GM12878 (cell line): ENCODE measurements at regions not wholly inside any gene's neighbourhood (a gene's known extent, or its start where the extent isn't known, plus 50 kb on each side); places are given as distances from the start of the nearest gene placed in this dataset.

Experiments used
- ATAC-seq: fragments of 200-7000 bp; cut with Tn5 transposase; 3 replicates; pipeline ENCODE4 v1.9.1; 2020; ENCODE audit warnings: mild to moderate bottlenecking, moderate library complexity
- BruUV-seq: library from RNA; stranded (reverse); fragments of 400-500 nt; replicated peaks from 2 replicates; lab custom pipeline; 2021; lab: Mats Ljungman, UMichigan
- CTCF ChIA-PET: fragments of 300-600 bp; sonication (Branson Sonifier 250); formaldehyde crosslinking; extraction: SDS; loops from one replicate; lab custom pipeline; 2021; ENCODE audit warnings: inconsistent platforms; lab: Yijun Ruan, JAX
- POLR2A ChIA-PET: fragments of 350-600 bp; formaldehyde crosslinking; extraction: SDS; loops from one replicate; lab custom pipeline; 2021; ENCODE audit warnings: inconsistent platforms; lab: Charles Lee
- RAD21 ChIA-PET: fragments of 300-600 bp; sonication (Branson Sonifier 250); formaldehyde crosslinking; loops from one replicate; lab custom pipeline; 2023; ENCODE audit warnings: antibody characterized with exemption; ENCODE audit not compliant: unreplicated experiment; lab: Charles Lee
- SMC1A ChIA-PET: fragments of 300-600 bp; sonication (Branson Sonifier 250); formaldehyde crosslinking; loops from one replicate; lab custom pipeline; 2023; ENCODE audit not compliant: unreplicated experiment, uncharacterized antibody; lab: Charles Lee
- DNase-seq: peaks from one replicate; pipeline ENCODE4 v3.0.0-alpha.2; 2011; ENCODE audit warnings: low read depth, low spot score
- FAIRE-seq: peaks from 3 replicates; lab custom pipeline; 2011; peaks lifted over from hg19 to GRCh38; lab: Jason Lieb, UNC
- H2AFZ ChIP-seq: 2 replicates; pipeline ENCODE4 v1.6.0; 2011; ENCODE audit warnings: low read depth, low read length, control low read depth; ENCODE audit not compliant: control insufficient read depth
- H3K27ac ChIP-seq: 2 replicates; pipeline ENCODE4 v1.5.1; 2011; ENCODE audit warnings: control low read depth; ENCODE audit not compliant: control insufficient read depth, insufficient read depth
- H3K27me3 ChIP-seq, 2 experiments: replicated peaks in 1 of 2; 2 replicates each; pipeline versions ENCODE4 v1.6.0 to v1.6.1; 2011; ENCODE audit warnings: low read length in 1 of 2; ENCODE audit not compliant: control insufficient read depth in 2 of 2, insufficient read depth in 2 of 2
- H3K36me3 ChIP-seq, 2 experiments: 2 replicates each; pipeline ENCODE4 v1.5.1; 2011; ENCODE audit warnings: low read length in 1 of 2; ENCODE audit not compliant: control insufficient read depth in 2 of 2, insufficient read depth in 2 of 2
- H3K4me1 ChIP-seq: 2 replicates; pipeline ENCODE4 v1.6.1; 2011; ENCODE audit warnings: mild to moderate bottlenecking, low read length, moderate library complexity, mixed read lengths; ENCODE audit not compliant: control insufficient read depth, insufficient read depth
- H3K4me2 ChIP-seq: 2 replicates; pipeline ENCODE4 v1.6.0; 2011; ENCODE audit warnings: control low read depth; ENCODE audit not compliant: control insufficient read depth, insufficient read depth
- H3K4me3 ChIP-seq: fragments of 200-600 bp; sonication (generic); 2 replicates; pipeline ENCODE4 v1.5.1; 2016
- H3K79me2 ChIP-seq: 2 replicates; pipeline ENCODE4 v1.6.0; 2011; ENCODE audit warnings: low read length; ENCODE audit not compliant: control insufficient read depth, insufficient read depth
- H3K9ac ChIP-seq: 2 replicates; pipeline ENCODE4 v1.8.0; 2011; ENCODE audit warnings: low read length, control low read depth, mixed read lengths; ENCODE audit not compliant: control insufficient read depth, insufficient read depth
- H3K9me3 ChIP-seq: replicated peaks from 3 replicates; pipeline ENCODE4 v1.5.1; 2011; ENCODE audit warnings: mild to moderate bottlenecking, low read length; ENCODE audit not compliant: control insufficient read depth, insufficient read depth
- H4K20me1 ChIP-seq: 2 replicates; pipeline ENCODE4 v1.6.0; 2011; ENCODE audit not compliant: control insufficient read depth, insufficient read depth
- ASH2L ChIP-seq: fragments of 300-600, 200-600 bp; sonication (generic); IDR thresholded peaks from 2 replicates; pipeline ENCODE4 v1.6.1; 2017; ENCODE audit warnings: low read depth, mild to moderate bottlenecking, borderline replicate concordance
- CHD1 ChIP-seq: IDR thresholded peaks from 2 replicates; pipeline ENCODE4 v1.6.1; 2012; ENCODE audit warnings: low read depth, low read length, improper control_type of control experiment
- DPF2 ChIP-seq: fragments of 450-650 bp; IDR thresholded peaks from 2 replicates; pipeline ENCODE4 v1.6.1; 2017; ENCODE audit warnings: mild to moderate bottlenecking
- E2F4 ChIP-seq: IDR thresholded peaks from 2 replicates; pipeline ENCODE4 v1.6.1; 2012; ENCODE audit warnings: low read depth, low read length, improper control_type of control experiment
- EZH2 ChIP-seq: IDR thresholded peaks from 2 replicates; pipeline ENCODE4 v1.6.1; 2012; ENCODE audit warnings: low read depth, mild to moderate bottlenecking, control low read depth, inconsistent platforms, low read length, borderline replicate concordance; ENCODE audit not compliant: control insufficient read depth
- HDAC6 ChIP-seq: fragments of 200-600 bp; sonication (generic); IDR thresholded peaks from one replicate; pipeline ENCODE4 v1.8.0; 2017; ENCODE audit warnings: antibody characterized with exemption; ENCODE audit not compliant: unreplicated experiment
- KDM1A ChIP-seq: fragments of 200-600 bp; sonication (generic); IDR thresholded peaks from 2 replicates; pipeline ENCODE4 v1.6.1; 2016; ENCODE audit warnings: borderline replicate concordance
- LARP7 ChIP-seq: fragments of 450-650 bp; IDR thresholded peaks from 2 replicates; pipeline ENCODE4 v1.6.1; 2017; ENCODE audit warnings: mild to moderate bottlenecking
- MYB ChIP-seq: fragments of 150-350 bp; IDR thresholded peaks from 2 replicates; pipeline ENCODE4 v1.6.1; 2014; ENCODE audit warnings: mild to moderate bottlenecking, low read depth, low read length, borderline replicate concordance
- NFYA ChIP-seq: IDR thresholded peaks from 2 replicates; pipeline ENCODE4 v1.6.1; 2011; ENCODE audit warnings: low read depth, mild to moderate bottlenecking, low read length, improper control_type of control experiment, borderline replicate concordance
- POU2F2 ChIP-seq: IDR thresholded peaks from 3 replicates; pipeline ENCODE4 v1.6.1; 2011; ENCODE audit warnings: low read depth, mild to moderate bottlenecking, low read length, borderline replicate concordance
- SIX5 ChIP-seq: IDR thresholded peaks from 2 replicates; pipeline ENCODE4 v1.6.1; 2011; ENCODE audit warnings: mild to moderate bottlenecking, low read depth, low read length, moderate library complexity; ENCODE audit not compliant: severe bottlenecking
- SRF ChIP-seq, 2 experiments: IDR thresholded peaks; 2 replicates each; pipeline ENCODE4 v1.6.1; 2011; ENCODE audit warnings: low read depth in 2 of 2, low read length in 2 of 2, mild to moderate bottlenecking in 1 of 2, moderate library complexity in 1 of 2
- TAF1 ChIP-seq: IDR thresholded peaks from 2 replicates; pipeline ENCODE4 v1.6.1; 2011; ENCODE audit warnings: mild to moderate bottlenecking, low read depth, low read length, borderline replicate concordance
- WGBS: methylation state at CpG from one replicate; pipeline ENCODE4 v1.1.6; 2016; ENCODE audit warnings: low lambda C conversion rate; ENCODE audit not compliant: insufficient replicate concordance, insufficient coverage; ENCODE audit errors: missing lambda C conversion rate; 5-methylcytosine and 5-hydroxymethylcytosine counted together
- in situ Hi-C: fragments of 300-500 bp; cut with MboI; formaldehyde crosslinking; loops from 9 replicates; pipeline ENCODE4 v1.14.3; 2018; ENCODE audit warnings: mixed read lengths
- intact Hi-C: fragments of 100-400 bp; cut with micrococcal nuclease; formaldehyde crosslinking; loops from one replicate; pipeline ENCODE4 v1.14.2; 2022; ENCODE audit not compliant: unreplicated experiment
- TF ChIP-seq, protein P1 (sequence below): fragments of 450-650 bp; IDR thresholded peaks from 2 replicates; pipeline ENCODE4 v1.6.1; 2018; ENCODE audit warnings: borderline replicate concordance, mild to moderate bottlenecking; ENCODE audit not compliant: partially characterized antibody
- TF ChIP-seq, protein P2 (sequence below): fragments of 450-650 bp; IDR thresholded peaks from 2 replicates; pipeline ENCODE4 v1.6.1; 2017; ENCODE audit warnings: low read depth, mild to moderate bottlenecking, moderate library complexity

DNA sequence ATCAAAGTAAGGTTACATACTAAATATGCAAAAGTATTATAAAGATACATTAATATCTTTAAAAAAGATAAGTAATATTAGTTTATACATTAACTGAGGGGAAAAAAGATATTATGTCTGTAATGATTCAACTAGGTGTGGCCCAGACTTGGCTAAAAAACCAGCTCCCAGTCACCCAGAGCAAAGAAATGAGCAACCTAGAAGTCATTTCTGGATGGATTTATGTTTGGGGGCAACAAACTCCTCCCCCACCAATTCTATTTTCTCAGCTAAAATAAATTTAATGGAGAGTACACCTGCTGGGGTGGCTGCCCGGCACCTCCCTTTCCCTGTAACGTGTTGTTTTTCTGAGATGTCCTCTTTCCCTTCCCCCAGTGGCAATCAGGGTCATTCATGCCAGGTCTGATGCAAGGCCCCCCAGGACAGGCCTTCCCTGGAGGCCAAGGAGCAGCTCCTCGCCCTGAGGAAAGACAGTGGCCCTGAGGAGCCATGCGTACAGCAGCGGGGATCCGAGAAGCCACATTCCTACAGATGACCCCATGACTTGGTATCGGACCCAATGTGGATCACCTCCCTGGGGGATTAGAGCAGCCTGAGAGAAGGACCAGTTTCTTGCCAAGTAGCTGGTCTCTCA, 78.6 kb upstream of the DOCK9 start (continued):
- TF ChIP-seq MYB (no peak), ASH2L (no peak), NFYA (no peak), EZH2 (no peak)

GRCh38 chr13:99057310-99057975, 79.6 kb upstream of the DOCK9 start:
- BruUV-seq, result no TSS peak
- Histone ChIP-seq H2AFZ (no peak overlapping the region), H3K27me3 (no peaks in the 10 kb centered on the region; a peak in 1 of 4 replicates), H3K4me1 (no peaks in the 10 kb centered on the region), H3K4me3 (no peak overlapping the region), H3K79me2 (no peaks in the 10 kb centered on the region), H3K4me2 (no peak overlapping the region), H4K20me1 (no peaks in the 10 kb centered on the region), H3K9ac (no peak overlapping the region), H3K36me3 (no peaks in the 10 kb centered on the region), H3K9me3 (no peaks in the 10 kb centered on the region), H3K27ac (no peak overlapping the region)
- ChIA-PET RAD21 (no interaction called here), CTCF (no interaction called here), SMC1A (no interaction called here), POLR2A (no interaction called here)
- 68% methylated on average over 4 of the region's 4 CpGs for WGBS
- FAIRE-seq (no peak), DNase-seq (no peak), ATAC-seq (no peak)
- in situ Hi-C loops, result no loop called here
- intact Hi-C loops, result no loop called here
- no peak for TF ChIP-seq CHD1
- TF ChIP-seq, protein P1, sequence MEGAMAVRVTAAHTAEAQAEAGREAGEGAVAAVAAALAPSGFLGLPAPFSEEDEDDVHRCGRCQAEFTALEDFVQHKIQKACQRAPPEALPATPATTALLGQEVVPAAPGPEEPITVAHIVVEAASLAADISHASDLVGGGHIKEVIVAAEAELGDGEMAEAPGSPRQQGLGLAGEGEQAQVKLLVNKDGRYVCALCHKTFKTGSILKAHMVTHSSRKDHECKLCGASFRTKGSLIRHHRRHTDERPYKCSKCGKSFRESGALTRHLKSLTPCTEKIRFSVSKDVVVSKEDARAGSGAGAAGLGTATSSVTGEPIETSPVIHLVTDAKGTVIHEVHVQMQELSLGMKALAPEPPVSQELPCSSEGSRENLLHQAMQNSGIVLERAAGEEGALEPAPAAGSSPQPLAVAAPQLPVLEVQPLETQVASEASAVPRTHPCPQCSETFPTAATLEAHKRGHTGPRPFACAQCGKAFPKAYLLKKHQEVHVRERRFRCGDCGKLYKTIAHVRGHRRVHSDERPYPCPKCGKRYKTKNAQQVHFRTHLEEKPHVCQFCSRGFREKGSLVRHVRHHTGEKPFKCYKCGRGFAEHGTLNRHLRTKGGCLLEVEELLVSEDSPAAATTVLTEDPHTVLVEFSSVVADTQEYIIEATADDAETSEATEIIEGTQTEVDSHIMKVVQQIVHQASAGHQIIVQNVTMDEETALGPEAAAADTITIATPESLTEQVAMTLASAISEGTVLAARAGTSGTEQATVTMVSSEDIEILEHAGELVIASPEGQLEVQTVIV, result no peak
- TF ChIP-seq KDM1A, result no peak
- TF ChIP-seq SIX5, result no peak
- TF ChIP-seq E2F4, result no peak
- TF ChIP-seq LARP7, result no peak
- no peak for TF ChIP-seq DPF2
- TF ChIP-seq SRF (IDR thresholded peaks at IDR 0.05; ENCODE audit: low read depth in 2 of 2, low read length in 2 of 2), result no peak
- no peak for TF ChIP-seq POU2F2
- TF ChIP-seq, protein P2, sequence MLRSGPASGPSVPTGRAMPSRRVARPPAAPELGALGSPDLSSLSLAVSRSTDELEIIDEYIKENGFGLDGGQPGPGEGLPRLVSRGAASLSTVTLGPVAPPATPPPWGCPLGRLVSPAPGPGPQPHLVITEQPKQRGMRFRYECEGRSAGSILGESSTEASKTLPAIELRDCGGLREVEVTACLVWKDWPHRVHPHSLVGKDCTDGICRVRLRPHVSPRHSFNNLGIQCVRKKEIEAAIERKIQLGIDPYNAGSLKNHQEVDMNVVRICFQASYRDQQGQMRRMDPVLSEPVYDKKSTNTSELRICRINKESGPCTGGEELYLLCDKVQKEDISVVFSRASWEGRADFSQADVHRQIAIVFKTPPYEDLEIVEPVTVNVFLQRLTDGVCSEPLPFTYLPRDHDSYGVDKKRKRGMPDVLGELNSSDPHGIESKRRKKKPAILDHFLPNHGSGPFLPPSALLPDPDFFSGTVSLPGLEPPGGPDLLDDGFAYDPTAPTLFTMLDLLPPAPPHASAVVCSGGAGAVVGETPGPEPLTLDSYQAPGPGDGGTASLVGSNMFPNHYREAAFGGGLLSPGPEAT, result no peak
- TF ChIP-seq HDAC6, result no peak
- no peak for TF ChIP-seq TAF1
